ENCODE measurements at regions not wholly inside any gene's neighbourhood (a gene's known extent, or its start where the extent isn't known, plus 50 kb on each side); places are given as distances from the start of the nearest gene placed in this dataset.

DNA sequence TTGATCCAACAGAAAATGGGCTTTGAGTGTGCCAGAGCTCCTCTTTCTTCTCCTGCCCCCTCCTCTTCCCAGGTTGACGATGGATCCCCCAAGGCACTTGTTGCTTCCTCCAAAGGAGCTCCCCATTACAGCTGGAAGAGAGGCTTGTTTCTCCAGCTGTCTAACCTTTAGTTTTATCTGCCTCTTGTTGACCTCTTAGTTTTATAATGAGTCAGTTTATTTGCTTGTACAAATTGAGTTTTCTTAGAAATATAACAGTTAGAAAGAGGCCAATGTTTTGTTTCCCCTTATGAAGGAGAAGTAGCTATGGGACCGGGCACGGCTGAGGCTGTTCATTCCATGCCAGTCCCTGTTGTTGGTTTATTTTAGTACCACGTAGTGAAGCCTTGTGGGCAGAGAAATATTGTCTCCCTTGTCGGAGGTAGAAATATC, 158.2 kb downstream of the SPRY1 start:
- Histone ChIP-seq H3K27me3 (ENCODE audit: insufficient read depth, low read length) (no peaks in the 10 kb centered on the region), H3K36me3 (ENCODE audit: insufficient read depth, low read length) (no peaks in the 10 kb centered on the region), H3K4me3 (ENCODE audit: low read length) (no peak overlapping the region), H2AFZ (ENCODE audit: low read depth, low read length) (no peak overlapping the region), H3K9me3 (ENCODE audit: low read length) (peaks cover under 1% of the 10 kb centered on the region), H3K4me1 (ENCODE audit: insufficient read depth, low read length) (peaks cover 17% of the 10 kb centered on the region)

GRCh38 chr4:123555233-123555806, 158.7 kb downstream of the SPRY1 start:
- Histone ChIP-seq H3K4me3 (ENCODE audit: low read length) (no peak overlapping the region), H3K27me3 (ENCODE audit: insufficient read depth, low read length) (no peaks in the 10 kb centered on the region), H3K9me3 (ENCODE audit: low read length) (no peaks in the 10 kb centered on the region), H3K36me3 (ENCODE audit: insufficient read depth, low read length) (no peaks in the 10 kb centered on the region), H3K4me1 (ENCODE audit: insufficient read depth, low read length) (peaks cover 19% of the 10 kb centered on the region), H2AFZ (ENCODE audit: low read depth, low read length) (no peak overlapping the region)

DNA sequence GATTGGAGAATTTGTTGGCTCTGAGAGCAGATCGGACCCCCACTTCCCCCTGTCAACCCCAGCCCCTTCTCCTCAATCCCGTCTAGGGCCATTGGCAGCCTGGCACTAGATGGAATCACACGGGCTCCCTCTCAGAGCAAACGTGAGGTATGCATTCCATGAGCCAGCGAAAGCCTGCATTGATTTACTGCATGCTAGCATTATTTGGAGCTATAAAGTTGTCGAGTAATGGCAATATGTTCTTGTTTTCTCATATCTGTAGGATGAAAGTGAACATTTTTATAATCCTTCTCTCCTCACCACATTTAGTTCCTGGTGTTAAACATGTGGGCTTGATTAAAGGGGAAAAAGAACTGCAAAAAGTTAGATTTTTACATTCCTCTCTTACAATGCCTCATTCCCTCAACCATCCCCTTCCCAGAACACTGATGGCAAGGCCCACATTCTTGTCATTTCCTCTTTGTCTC, 159.2 kb downstream of the SPRY1 start:
- Histone ChIP-seq H3K9me3 (ENCODE audit: low read length) (no peaks in the 10 kb centered on the region), H3K27me3 (ENCODE audit: insufficient read depth, low read length) (no peaks in the 10 kb centered on the region), H3K4me3 (ENCODE audit: low read length) (no peak overlapping the region), H2AFZ (ENCODE audit: low read depth, low read length) (no peak overlapping the region), H3K4me1 (ENCODE audit: insufficient read depth, low read length) (peaks cover 19% of the 10 kb centered on the region), H3K36me3 (ENCODE audit: insufficient read depth, low read length) (no peaks in the 10 kb centered on the region)

DNA sequence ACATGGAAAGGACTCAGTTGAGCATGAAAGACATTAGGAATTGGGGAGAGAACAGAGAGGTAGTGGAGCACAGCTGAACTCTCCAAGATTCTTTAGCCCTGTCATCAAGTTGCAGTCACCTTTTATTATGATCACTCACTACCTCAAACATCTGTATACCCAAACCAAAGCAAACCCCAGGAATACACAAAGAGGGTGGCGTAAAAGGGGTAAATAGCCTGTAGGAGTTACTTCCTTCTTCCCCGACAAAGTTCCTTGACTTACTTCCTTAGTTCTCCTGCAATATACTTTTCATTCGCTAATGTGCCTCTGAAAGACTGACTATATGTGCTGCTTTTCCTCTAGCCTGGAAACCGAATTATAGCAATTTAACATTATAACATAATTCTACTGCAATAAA, 159.9 kb downstream of the SPRY1 start:
- Histone ChIP-seq H3K4me1 (ENCODE audit: insufficient read depth, low read length) (peaks cover 19% of the 10 kb centered on the region), H2AFZ (ENCODE audit: low read depth, low read length) (no peak overlapping the region), H3K27me3 (ENCODE audit: insufficient read depth, low read length) (no peaks in the 10 kb centered on the region), H3K9me3 (ENCODE audit: low read length) (no peaks in the 10 kb centered on the region), H3K36me3 (ENCODE audit: insufficient read depth, low read length) (no peaks in the 10 kb centered on the region), H3K4me3 (ENCODE audit: low read length) (no peak overlapping the region)

- Histone ChIP-seq H2AFZ (ENCODE audit: low read depth, low read length) (no peak overlapping the region), H3K27me3 (ENCODE audit: insufficient read depth, low read length) (no peaks in the 10 kb centered on the region), H3K4me3 (ENCODE audit: low read length) (no peak overlapping the region), H3K36me3 (ENCODE audit: insufficient read depth, low read length) (no peaks in the 10 kb centered on the region), H3K9me3 (ENCODE audit: low read length) (no peaks in the 10 kb centered on the region), H3K4me1 (ENCODE audit: insufficient read depth, low read length) (peaks cover 19% of the 10 kb centered on the region)
Measured at GRCh38 chr4:123557857-123558536, 161.4 kb downstream of the SPRY1 start.

- peaks cover 19% of the 10 kb centered on the region for H3K4me1 ChIP-seq (ENCODE audit: insufficient read depth, low read length)
- H2AFZ ChIP-seq (ENCODE audit: low read depth, low read length) = no peak overlapping the region
- H3K27me3 ChIP-seq (ENCODE audit: insufficient read depth, low read length) = no peaks in the 10 kb centered on the region
- H3K4me3 ChIP-seq (ENCODE audit: low read length) = no peak overlapping the region
- no peaks in the 10 kb centered on the region for H3K9me3 ChIP-seq (ENCODE audit: low read length)
- no peaks in the 10 kb centered on the region for H3K36me3 ChIP-seq (ENCODE audit: insufficient read depth, low read length)
Measured at GRCh38 chr4:123558865-123559264, 162.3 kb downstream of the SPRY1 start.

DNA sequence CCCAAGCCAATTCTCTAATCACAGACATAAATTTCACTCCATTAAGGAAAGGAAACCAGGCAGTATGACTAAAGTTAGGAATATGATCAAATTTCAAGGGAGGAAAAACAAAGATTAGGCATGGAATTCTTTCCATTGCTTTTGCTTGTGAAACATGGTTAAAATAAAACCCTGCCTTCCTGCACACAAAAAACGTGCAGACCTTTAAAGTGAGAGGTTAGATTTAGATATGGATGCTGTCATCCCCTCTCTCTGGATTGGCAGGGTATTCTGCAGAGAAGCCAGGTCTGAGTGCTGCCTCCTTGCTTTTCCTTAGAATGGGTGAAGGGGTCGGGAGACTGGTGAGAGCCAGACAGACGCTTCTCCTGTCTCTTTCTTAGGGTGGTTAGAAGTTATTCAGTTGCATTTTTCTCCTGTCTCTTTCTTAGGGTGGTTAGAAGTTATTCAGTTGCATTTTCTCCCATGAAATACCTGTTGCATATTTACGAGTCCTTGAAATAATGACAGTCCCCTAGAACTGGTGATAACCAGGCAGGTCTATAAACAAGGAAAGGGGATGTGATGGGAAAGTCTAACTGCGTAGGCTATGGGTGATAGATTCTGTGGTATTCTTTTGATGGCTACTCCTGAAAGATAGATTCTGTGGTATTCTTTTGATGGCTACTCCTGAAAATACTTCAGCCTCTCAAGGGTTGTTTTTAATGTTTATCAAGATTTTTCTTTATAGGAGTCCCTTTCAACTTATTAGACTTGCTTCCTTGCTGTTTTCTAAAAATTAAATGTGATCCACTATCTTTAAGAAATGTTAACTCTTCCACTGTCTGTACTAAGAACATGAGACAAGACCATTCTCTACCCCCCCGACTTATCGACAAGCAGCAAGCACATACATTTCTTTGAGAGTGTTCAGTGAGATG, 163.6 kb downstream of the SPRY1 start:
- Histone ChIP-seq H3K4me3 (ENCODE audit: low read length) (no peak overlapping the region), H3K27me3 (ENCODE audit: insufficient read depth, low read length) (no peaks in the 10 kb centered on the region), H3K9me3 (ENCODE audit: low read length) (no peaks in the 10 kb centered on the region), H2AFZ (ENCODE audit: low read depth, low read length) (no peak overlapping the region), H3K36me3 (ENCODE audit: insufficient read depth, low read length) (no peaks in the 10 kb centered on the region), H3K4me1 (ENCODE audit: insufficient read depth, low read length) (peaks cover 12% of the 10 kb centered on the region)

- Histone ChIP-seq H3K4me3 (ENCODE audit: low read length) (no peak overlapping the region), H3K4me1 (ENCODE audit: insufficient read depth, low read length) (peaks cover 2% of the 10 kb centered on the region), H3K9me3 (ENCODE audit: low read length) (no peaks in the 10 kb centered on the region), H3K36me3 (ENCODE audit: insufficient read depth, low read length) (no peaks in the 10 kb centered on the region), H3K27me3 (ENCODE audit: insufficient read depth, low read length) (no peaks in the 10 kb centered on the region), H2AFZ (ENCODE audit: low read depth, low read length) (no peak overlapping the region)
Measured at GRCh38 chr4:123561525-123561924, 164.9 kb downstream of the SPRY1 start.

DNA sequence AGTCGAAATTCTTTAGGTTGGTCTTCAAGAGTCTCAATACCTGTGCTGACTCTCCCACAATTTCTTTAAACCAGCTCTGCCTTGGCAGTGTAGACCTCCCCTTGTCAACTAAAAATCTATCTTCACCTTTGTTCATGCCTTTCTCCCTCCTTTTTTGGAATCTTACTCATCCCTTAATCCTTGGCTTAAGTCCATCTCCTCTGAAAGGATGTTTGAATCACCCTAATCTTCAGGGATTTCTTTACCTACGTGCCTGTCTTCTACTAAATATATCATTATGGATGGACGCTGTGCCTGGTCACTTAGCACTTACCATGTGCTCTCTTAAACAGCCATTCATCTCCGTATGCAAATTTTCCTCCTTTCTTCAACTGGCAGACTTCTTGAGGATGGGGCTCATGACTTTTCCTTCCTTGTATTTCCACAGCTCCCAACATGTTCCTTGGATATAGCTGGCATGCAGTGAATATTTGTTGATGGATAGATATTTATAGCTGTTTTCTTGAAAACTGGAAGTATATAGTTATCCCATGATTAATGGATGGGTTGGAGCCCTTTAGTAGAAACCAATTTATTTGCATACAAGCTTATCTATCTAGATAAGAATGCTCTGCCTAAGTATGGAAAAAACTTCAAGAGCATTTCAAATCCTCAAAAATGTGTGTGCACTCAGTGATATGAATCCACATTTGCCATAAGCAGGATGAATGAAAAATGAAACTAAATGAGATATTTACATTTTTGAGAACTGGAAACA, 166.6 kb downstream of the SPRY1 start:
- H3K36me3 ChIP-seq (ENCODE audit: insufficient read depth, low read length) = no peaks in the 10 kb centered on the region
- no peaks in the 10 kb centered on the region for H3K27me3 ChIP-seq (ENCODE audit: insufficient read depth, low read length)
- no peak overlapping the region for H2AFZ ChIP-seq (ENCODE audit: low read depth, low read length)
- no peak overlapping the region for H3K4me3 ChIP-seq (ENCODE audit: low read length)
- H3K9me3 ChIP-seq (ENCODE audit: low read length) = no peaks in the 10 kb centered on the region
- peaks cover 2% of the 10 kb centered on the region for H3K4me1 ChIP-seq (ENCODE audit: insufficient read depth, low read length)

DNA sequence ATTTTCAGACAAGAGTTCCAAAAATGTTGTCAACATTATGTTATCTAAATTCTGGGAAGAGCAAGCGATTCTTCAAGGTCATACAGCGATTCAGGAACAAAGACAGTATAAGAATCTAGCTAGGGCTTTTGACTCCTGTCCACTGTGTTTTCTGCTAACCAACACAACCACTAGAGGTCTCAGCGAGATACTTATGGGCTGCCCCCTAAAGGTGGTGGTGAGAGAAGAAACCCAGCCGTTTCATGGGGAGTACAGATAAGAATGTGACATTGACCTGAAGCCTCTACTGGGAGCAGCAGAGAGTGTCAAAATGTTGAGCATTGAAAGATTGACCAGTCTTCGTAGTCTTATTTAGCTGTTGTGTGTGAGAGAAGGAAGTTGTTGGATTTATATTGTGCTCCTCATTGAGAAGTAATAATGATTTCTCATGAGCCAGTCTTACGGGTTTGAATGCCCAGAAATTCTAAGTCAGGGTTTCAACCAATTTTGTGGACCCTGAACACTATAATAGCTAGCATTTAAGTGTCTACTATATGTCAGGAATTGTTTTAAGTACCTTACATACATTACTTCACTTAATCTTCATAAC, 168.3 kb downstream of the SPRY1 start:
- no peaks in the 10 kb centered on the region for H3K36me3 ChIP-seq (ENCODE audit: insufficient read depth, low read length)
- H2AFZ ChIP-seq (ENCODE audit: low read depth, low read length) = no peak overlapping the region
- H3K27me3 ChIP-seq (ENCODE audit: insufficient read depth, low read length) = no peaks in the 10 kb centered on the region
- peaks cover 2% of the 10 kb centered on the region for H3K4me1 ChIP-seq (ENCODE audit: insufficient read depth, low read length)
- no peaks in the 10 kb centered on the region for H3K9me3 ChIP-seq (ENCODE audit: low read length)
- H3K4me3 ChIP-seq (ENCODE audit: low read length) = no peak overlapping the region

- Histone ChIP-seq H3K9me3 (ENCODE audit: low read length) (no peaks in the 10 kb centered on the region), H3K4me3 (ENCODE audit: low read length) (no peak overlapping the region), H3K27me3 (ENCODE audit: insufficient read depth, low read length) (no peaks in the 10 kb centered on the region), H3K4me1 (ENCODE audit: insufficient read depth, low read length) (no peaks in the 10 kb centered on the region), H3K36me3 (ENCODE audit: insufficient read depth, low read length) (no peaks in the 10 kb centered on the region), H2AFZ (ENCODE audit: low read depth, low read length) (no peak overlapping the region)
Measured at GRCh38 chr4:123568936-123569335, 172.3 kb downstream of the SPRY1 start.

DNA sequence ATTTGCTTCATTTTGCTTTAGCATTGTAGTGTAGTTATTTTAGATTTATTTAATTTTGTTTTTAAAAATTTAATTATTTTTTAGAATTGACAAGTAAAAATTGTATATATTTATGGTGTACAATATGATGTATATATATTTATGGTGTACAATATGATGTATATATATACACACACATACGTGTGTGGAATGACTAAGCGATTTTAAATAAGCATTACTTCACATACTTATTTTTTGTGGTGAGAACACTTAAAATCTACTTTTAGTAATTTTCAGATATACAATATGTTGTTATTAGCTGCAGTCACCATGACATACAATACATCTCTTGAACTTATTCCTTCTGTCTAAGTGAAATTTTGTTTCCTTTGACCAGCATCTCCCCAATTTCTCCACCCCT, 172.9 kb downstream of the SPRY1 start:
- no peaks in the 10 kb centered on the region for H3K36me3 ChIP-seq (ENCODE audit: insufficient read depth, low read length)
- no peak overlapping the region for H3K4me3 ChIP-seq (ENCODE audit: low read length)
- no peaks in the 10 kb centered on the region for H3K9me3 ChIP-seq (ENCODE audit: low read length)
- no peaks in the 10 kb centered on the region for H3K4me1 ChIP-seq (ENCODE audit: insufficient read depth, low read length)
- no peak overlapping the region for H2AFZ ChIP-seq (ENCODE audit: low read depth, low read length)
- no peaks in the 10 kb centered on the region for H3K27me3 ChIP-seq (ENCODE audit: insufficient read depth, low read length)

Data from neuron (in vitro differentiated cells).